Fibroblast of gingiva (primary cell): ENCODE measurements at regions not wholly inside any gene's neighbourhood (a gene's known extent, or its start where the extent isn't known, plus 50 kb on each side); places are given as distances from the start of the nearest gene placed in this dataset.
"Not testable (repeated sequence)": the region's sequence is repeated elsewhere in the genome, so short reads cannot be mapped to it uniquely, and the experiment has no call there.

Source experiments
- DNase-seq: peaks from one replicate; pipeline ENCODE4 v3.0.0-alpha.2; 2011; ENCODE audit warnings: low read depth

GRCh38 chr9:34793428-34793827 lies 83.5 kb upstream of the CCL21 start:
- no peak for DNase-seq

DNA sequence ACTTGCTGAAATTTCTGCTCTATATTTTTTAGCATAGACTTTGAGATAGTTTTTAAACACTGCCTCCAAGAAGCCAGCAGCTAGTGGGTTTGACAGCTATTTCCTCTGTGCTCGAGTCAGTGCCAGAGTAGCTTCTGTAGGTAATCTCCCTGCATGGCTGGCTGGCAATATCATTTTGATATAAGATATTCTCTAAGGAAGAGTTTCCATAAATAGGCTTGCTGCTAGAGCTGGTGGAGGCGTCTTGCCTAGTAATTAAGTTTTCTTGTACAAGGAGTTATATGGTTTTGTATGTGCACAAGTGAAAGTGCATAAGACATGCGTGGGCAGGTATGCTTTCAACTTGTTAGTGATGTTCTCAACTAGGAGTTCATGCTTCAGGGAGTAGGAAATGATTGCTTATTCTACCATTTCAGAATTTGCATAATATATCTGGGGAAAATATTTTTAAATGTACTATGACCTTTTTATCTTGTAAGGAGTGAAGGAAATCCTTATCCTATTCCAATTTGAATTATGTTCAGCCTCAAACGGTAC lies 74.1 kb upstream of the CCL21 start:
- DNase-seq: no peak

- DNase-seq: no peak
Measured at GRCh38 chr9:34782372-34782771, 72.4 kb upstream of the CCL21 start.

DNA sequence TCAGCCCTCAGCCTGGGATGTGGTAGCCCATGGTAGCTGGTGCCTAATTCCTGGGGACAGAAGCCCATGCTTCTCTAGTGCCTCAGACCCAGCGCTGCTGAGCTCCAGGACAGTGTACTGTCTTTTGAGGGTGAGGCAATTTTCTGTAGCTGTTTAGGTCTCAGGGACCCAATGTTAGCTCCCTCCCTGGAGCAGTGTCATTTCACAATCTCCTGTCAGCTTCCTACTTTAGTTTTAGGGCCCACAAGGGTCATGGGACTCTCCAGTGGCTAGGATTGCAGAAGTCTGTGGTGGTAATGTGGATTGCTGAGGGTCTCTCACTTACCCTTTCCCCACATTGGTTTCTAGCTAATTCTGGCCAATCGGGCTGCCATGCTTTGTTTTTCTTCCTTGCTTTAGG lies 67.7 kb upstream of the CCL21 start:
- DNase-seq: no peak

GRCh38 chr9:34773955-34774354 lies 64.0 kb upstream of the CCL21 start:
- no peak for DNase-seq

DNA sequence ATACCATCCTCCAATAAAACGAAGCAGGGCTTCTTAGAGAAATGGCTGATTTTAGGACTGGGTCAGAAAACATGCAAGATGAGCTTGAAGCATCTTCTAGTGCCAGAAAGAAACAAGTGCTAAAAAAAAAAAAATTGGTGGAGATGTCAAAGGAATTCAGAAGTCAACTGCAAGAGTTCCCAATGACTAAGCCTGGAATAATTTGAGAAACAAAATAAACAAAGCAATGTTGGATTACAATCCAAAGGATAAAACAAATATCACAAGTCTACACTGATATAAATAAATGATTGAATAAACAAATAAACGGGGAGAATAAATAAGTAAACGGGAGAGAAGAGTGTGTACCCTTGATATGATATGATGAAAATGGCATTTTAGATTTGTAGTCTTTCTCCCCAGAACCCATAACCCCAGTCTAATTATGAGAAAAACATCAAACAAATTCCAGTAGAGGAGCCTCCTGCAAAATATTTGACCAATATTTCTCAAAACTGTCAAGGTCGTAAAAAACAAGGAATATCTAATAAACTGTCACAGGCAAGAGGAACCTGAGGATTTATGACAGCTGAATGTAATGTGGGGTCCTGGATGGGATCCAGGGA lies 63.5 kb upstream of the CCL21 start:
- DNase-seq: no peak

- DNase-seq: peak; percentile 5
Measured at GRCh38 chr9:34771007-34771406, 61.1 kb upstream of the CCL21 start.

GRCh38 chr9:34767087-34767486 lies 57.2 kb upstream of the CCL21 start:
- not testable (repeated sequence) for DNase-seq

- not testable (repeated sequence) for DNase-seq
Measured at GRCh38 chr9:34760196-34761040, 50.5 kb upstream of the CCL21 start.
